ENCODE measurements at regions not wholly inside any gene's neighbourhood (a gene's known extent, or its start where the extent isn't known, plus 50 kb on each side); places are given as distances from the start of the nearest gene placed in this dataset.

DNA sequence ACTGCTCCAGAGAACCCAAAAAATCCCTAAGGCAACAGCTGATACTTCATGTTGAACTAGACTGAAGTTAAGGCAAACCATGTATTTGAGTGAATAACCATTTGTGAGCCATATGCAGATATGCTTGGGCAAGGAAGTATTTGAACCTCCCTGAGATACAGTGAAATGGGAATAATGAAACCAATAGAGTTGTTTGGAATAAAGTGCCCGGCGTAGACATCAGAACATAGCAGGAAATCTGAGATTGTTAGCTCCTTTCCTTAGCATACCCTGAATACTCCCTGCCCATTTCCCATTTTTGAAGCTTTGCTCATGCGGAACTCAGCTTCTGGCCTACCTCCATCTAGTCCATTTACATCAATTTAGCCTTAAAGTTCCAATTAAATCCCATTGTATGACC lies 611.9 kb downstream of the EFNA5 start:
- TF ChIP-seq, protein P1, sequence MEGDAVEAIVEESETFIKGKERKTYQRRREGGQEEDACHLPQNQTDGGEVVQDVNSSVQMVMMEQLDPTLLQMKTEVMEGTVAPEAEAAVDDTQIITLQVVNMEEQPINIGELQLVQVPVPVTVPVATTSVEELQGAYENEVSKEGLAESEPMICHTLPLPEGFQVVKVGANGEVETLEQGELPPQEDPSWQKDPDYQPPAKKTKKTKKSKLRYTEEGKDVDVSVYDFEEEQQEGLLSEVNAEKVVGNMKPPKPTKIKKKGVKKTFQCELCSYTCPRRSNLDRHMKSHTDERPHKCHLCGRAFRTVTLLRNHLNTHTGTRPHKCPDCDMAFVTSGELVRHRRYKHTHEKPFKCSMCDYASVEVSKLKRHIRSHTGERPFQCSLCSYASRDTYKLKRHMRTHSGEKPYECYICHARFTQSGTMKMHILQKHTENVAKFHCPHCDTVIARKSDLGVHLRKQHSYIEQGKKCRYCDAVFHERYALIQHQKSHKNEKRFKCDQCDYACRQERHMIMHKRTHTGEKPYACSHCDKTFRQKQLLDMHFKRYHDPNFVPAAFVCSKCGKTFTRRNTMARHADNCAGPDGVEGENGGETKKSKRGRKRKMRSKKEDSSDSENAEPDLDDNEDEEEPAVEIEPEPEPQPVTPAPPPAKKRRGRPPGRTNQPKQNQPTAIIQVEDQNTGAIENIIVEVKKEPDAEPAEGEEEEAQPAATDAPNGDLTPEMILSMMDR (conservative IDR thresholded peaks at IDR 0.05), result no peak
- no peak for TF ChIP-seq ZFX (IDR thresholded peaks at IDR 0.05)

DNA sequence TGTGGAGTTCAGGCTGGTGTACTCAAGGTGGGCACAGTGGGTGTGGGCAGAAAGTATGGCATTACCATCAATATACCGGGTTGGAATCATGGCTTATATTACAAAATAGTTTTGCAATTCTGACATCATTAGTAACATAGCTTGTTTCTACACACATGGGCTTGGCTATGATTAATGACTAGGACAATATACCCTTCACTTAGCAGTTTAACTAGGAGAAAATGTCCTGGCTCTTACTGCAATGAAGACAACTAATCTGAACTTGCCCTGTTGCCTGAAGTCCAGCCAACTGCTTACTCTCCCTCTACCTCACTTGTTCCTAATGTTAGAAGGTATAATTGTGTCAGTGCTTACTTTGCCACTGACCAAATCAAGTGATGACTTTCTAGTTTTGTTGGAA lies 612.5 kb downstream of the EFNA5 start:
- TF ChIP-seq, protein P1 (conservative IDR thresholded peaks at IDR 0.05), result no peak
- TF ChIP-seq ZFX (IDR thresholded peaks at IDR 0.05), result no peak
- no peak overlapping the region for H3K27ac ChIP-seq

More for the DNA sequence above, 611.9 kb downstream of the EFNA5 start:
- H3K27ac ChIP-seq, result no peak overlapping the region

DNA sequence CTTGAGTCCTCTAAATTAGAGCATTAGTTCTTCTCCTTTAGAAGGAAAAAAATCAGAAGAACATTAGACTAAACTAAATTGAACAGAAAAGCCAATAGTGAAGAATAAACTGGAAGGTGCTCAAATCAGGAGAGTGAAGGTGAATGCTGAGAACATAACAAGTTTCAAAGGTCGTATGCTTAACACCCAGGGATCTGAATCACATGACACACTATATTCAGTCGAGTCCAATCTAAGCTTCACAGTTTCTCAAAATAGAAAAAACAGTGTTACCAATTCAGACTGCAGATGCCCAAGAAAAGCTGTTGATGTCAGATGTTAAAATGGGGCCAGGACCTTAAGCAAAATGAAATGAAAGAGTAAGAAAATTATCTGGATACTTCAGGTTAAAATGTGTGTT lies 614.5 kb downstream of the EFNA5 start:
- no peak for TF ChIP-seq ZFX (IDR thresholded peaks at IDR 0.05)
- TF ChIP-seq, protein P1 (conservative IDR thresholded peaks at IDR 0.05), result no peak

DNA sequence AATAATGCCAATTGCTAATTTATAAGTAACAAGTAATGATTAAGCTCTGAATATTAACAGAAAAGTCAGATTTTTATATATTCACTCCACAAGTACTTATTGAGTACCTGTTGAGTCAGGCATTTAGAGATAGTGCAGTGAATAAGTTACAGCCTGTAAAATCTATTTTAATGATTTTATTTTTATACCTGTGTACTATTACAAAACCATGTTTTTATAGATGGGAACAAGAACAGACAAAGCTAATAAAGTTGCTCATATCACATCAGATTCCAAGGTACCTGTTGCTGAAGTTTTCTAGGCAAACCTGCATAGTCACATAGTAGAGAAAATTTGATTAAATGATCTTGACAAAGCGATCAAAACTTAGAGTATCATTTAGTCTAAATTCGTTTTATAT lies 623.7 kb downstream of the EFNA5 start:
- H3K27ac ChIP-seq, result no peak overlapping the region
- no peak for TF ChIP-seq ZFX (IDR thresholded peaks at IDR 0.05)
- TF ChIP-seq, protein P1 (conservative IDR thresholded peaks at IDR 0.05), result no peak

More for the DNA sequence above, 614.5 kb downstream of the EFNA5 start:
- no peak overlapping the region for H3K27ac ChIP-seq

DNA sequence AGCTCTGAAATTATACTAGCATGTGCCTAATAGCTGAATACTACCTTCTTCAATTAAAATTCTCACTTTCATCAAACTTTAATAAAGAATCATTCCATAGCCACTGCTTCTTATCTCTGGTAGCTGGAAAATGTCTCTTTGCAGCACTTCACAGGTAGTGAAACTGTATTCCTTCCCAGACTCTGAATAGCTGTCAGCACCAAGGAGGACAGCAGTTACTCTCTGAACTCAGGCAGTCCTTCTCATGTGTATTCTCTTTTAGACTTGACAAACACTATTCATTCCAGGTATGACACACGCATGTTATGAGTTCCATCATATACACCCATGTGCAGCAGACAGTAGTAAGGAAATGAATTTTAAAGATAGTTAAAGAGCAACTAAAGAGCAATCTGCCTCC lies 627.1 kb downstream of the EFNA5 start:
- H3K27ac ChIP-seq, result no peak overlapping the region
- TF ChIP-seq, protein P1 (conservative IDR thresholded peaks at IDR 0.05), result no peak
- no peak for TF ChIP-seq ZFX (IDR thresholded peaks at IDR 0.05)

DNA sequence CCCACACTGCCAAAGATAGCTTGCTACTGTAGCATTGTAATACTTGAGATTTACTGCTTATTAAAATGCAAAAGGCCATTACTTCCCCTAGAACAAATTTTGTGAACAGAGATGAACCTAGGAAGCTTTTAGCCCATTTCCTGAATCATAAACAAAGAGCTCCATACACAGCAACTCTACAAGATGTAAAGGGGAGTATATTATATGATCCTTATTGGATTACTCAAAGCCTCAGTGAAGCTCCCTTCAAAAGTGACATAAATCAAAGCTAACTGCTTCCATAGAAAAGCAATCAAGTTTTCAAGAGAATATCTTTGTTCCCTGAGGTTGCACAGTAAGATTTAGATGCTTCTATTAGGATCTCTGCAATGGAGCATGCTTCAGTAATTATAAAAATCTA lies 629.8 kb downstream of the EFNA5 start:
- TF ChIP-seq, protein P1 (conservative IDR thresholded peaks at IDR 0.05), result no peak
- TF ChIP-seq ZFX (IDR thresholded peaks at IDR 0.05), result no peak
- H3K27ac ChIP-seq, result no peak overlapping the region

DNA sequence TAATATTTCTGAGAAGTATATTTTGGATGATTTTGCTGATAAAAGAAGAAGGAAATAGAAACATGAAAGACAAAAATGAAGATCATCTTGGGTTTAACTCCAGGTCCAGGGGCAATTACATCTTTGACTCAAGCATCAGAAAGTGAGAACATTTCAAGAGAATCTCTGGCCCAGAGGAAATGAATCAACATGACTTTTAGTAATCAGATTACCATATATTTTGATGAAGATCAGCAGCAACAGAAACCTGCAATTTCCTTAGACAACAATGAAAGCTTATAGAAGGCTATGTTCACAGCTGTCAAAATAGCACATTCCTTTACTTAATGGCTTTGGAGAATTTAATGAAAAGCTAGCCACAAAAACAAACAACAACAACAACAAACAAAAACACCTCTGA lies 638.1 kb downstream of the EFNA5 start:
- H3K27ac ChIP-seq, result no peak overlapping the region
- no peak for TF ChIP-seq ZFX (IDR thresholded peaks at IDR 0.05)
- TF ChIP-seq, protein P1 (conservative IDR thresholded peaks at IDR 0.05), result no peak
